SU-DHL-6 (cell line): ENCODE measurements at regions not wholly inside any gene's neighbourhood (a gene's known extent, or its start where the extent isn't known, plus 50 kb on each side); places are given as distances from the start of the nearest gene placed in this dataset.

Source experiments
- EZH2phosphoT487 ChIP-seq: fragments of 200-600 bp; sonication (generic), shearing (Covaris generic); conservative IDR thresholded peaks from 2 replicates; pipeline ENCODE4 v1.6.1; 2018; ENCODE audit warnings: mild to moderate bottlenecking, antibody characterized with exemption, low read length, moderate library complexity, mixed read lengths
- TF ChIP-seq, protein P1 (sequence below): fragments of 200-600 bp; sonication (generic); IDR thresholded peaks from one replicate; pipeline ENCODE4 v1.5.1; 2017; ENCODE audit warnings: antibody characterized with exemption, mild to moderate bottlenecking, low read length, moderate library complexity; ENCODE audit not compliant: insufficient read depth, poor library complexity, severe bottlenecking

DNA sequence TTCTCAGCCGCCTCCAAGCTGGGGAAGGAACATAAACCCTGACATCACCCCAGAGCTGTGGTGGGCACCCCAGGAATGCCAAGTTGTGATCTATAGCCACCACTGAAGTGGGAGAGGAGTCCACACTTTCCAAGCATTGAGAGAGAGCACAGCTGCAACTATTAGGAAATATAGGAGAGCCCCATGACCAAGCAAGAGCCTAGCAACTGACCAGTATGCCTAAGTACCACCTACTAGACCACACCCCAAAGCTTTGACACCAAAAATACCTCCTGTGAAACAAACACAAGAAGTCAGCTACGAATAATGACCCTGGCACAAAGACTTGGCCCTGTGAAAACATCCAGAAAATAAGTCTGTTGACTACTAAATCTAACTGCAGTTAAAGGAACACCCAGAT lies 804.1 kb upstream of the IGFBP3 start:
- TF ChIP-seq, protein P1, sequence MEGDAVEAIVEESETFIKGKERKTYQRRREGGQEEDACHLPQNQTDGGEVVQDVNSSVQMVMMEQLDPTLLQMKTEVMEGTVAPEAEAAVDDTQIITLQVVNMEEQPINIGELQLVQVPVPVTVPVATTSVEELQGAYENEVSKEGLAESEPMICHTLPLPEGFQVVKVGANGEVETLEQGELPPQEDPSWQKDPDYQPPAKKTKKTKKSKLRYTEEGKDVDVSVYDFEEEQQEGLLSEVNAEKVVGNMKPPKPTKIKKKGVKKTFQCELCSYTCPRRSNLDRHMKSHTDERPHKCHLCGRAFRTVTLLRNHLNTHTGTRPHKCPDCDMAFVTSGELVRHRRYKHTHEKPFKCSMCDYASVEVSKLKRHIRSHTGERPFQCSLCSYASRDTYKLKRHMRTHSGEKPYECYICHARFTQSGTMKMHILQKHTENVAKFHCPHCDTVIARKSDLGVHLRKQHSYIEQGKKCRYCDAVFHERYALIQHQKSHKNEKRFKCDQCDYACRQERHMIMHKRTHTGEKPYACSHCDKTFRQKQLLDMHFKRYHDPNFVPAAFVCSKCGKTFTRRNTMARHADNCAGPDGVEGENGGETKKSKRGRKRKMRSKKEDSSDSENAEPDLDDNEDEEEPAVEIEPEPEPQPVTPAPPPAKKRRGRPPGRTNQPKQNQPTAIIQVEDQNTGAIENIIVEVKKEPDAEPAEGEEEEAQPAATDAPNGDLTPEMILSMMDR, result no peak
- TF ChIP-seq EZH2phosphoT487, result no peak
